H1 (cell line): ENCODE measurements at regions not wholly inside any gene's neighbourhood (a gene's known extent, or its start where the extent isn't known, plus 50 kb on each side); places are given as distances from the start of the nearest gene placed in this dataset.

Experiments
- CTCF ChIA-PET: fragments of 300-600 bp; sonication (Branson Sonifier 250); formaldehyde crosslinking; loops from one replicate; lab custom pipeline; 2021; ENCODE audit not compliant: partially characterized antibody; lab: Charles Lee
- POLR2A ChIA-PET: fragments of 300-600 bp; sonication (Branson Sonifier 250); formaldehyde crosslinking; loops from one replicate; lab custom pipeline; 2021; ENCODE audit warnings: inconsistent platforms; ENCODE audit not compliant: partially characterized antibody; lab: Charles Lee
- DNase-seq, 2 experiments: peaks; one replicate each; pipeline versions ENCODE4 v3.0.0 to v3.0.0-alpha.2; 2010 to 2022; ENCODE audit warnings: low spot score in 2 of 2, low read depth in 1 of 2, mixed read lengths in 1 of 2
- FAIRE-seq: peaks from 2 replicates; lab custom pipeline; 2011; peaks lifted over from hg19 to GRCh38; lab: Jason Lieb, UNC
- H2AFZ ChIP-seq: 2 replicates; pipeline ENCODE4 v1.8.1; 2012; ENCODE audit warnings: low read length, inconsistent platforms
- H2AK5ac ChIP-seq: 2 replicates; pipeline ENCODE4 v1.6.1; 2013; ENCODE audit warnings: low read depth, low read length
- H2BK120ac ChIP-seq: replicated peaks from 2 replicates; pipeline ENCODE3; 2013; ENCODE audit warnings: low read depth, low read length, inconsistent platforms
- H2BK12ac ChIP-seq: 2 replicates; pipeline ENCODE4 v1.6.1; 2013; ENCODE audit warnings: low read depth, low read length
- H2BK15ac ChIP-seq: 2 replicates; pipeline ENCODE4 v1.6.1; 2013; ENCODE audit warnings: low read length
- H2BK20ac ChIP-seq: 2 replicates; pipeline ENCODE4 v1.6.1; 2013; ENCODE audit warnings: low read length
- H2BK5ac ChIP-seq: 2 replicates; pipeline ENCODE4 v1.6.1; 2013; ENCODE audit warnings: low read depth, low read length
- H3K14ac ChIP-seq: 2 replicates; pipeline ENCODE4 v1.6.1; 2013; ENCODE audit warnings: inconsistent platforms; ENCODE audit not compliant: insufficient read length
- H3K18ac ChIP-seq: 2 replicates; pipeline ENCODE4 v1.6.1; 2013; ENCODE audit warnings: low read length; ENCODE audit errors: extremely low read depth
- H3K23ac ChIP-seq: 2 replicates; pipeline ENCODE4 v1.6.1; 2013; ENCODE audit warnings: inconsistent platforms; ENCODE audit not compliant: insufficient read length
- H3K23me2 ChIP-seq: 2 replicates; pipeline ENCODE4 v1.6.1; 2013; ENCODE audit warnings: low read depth, low read length
- H3K27ac ChIP-seq: 2 replicates; pipeline ENCODE4 v1.6.1; 2011; ENCODE audit warnings: low read depth, low read length, inconsistent platforms
- H3K27me3 ChIP-seq, 4 experiments: replicated peaks in 1 of 4; 1 replicate in 1 of 4; 2 replicates in 3 of 4; pipeline versions ENCODE4 v1.6.1 to v1.8.1; 2011 to 2013; ENCODE audit warnings: low read length in 3 of 4, mild to moderate bottlenecking in 3 of 4, inconsistent platforms in 2 of 4, mixed read lengths in 2 of 4, moderate library complexity in 1 of 4; ENCODE audit not compliant: control insufficient read depth in 3 of 4, insufficient read depth in 3 of 4; ENCODE audit errors: extremely low read depth in 1 of 4
- H3K36me3 ChIP-seq, 4 experiments: 2 replicates each; pipeline versions ENCODE4 v1.6.1 to v1.8.1; 2011 to 2013; ENCODE audit warnings: mild to moderate bottlenecking in 4 of 4, low read length in 3 of 4, moderate library complexity in 2 of 4, control low read depth in 1 of 4, inconsistent platforms in 1 of 4; ENCODE audit not compliant: insufficient read depth in 4 of 4, control insufficient read depth in 2 of 4
- H3K4ac ChIP-seq: replicated peaks from 2 replicates; pipeline ENCODE3; 2013; ENCODE audit warnings: low read length, low read depth, mixed read lengths, inconsistent platforms; ENCODE audit not compliant: insufficient read length
- H3K4me1 ChIP-seq, 4 experiments: replicated peaks in 1 of 4; 1 replicate in 1 of 4; 2 replicates in 3 of 4; pipeline versions ENCODE4 v1.6.1 to v1.8.1; 2011 to 2013; ENCODE audit warnings: low read length in 3 of 4, inconsistent platforms in 2 of 4, mixed read lengths in 1 of 4; ENCODE audit not compliant: insufficient read depth in 4 of 4, control insufficient read depth in 3 of 4
- H3K4me2 ChIP-seq, 2 experiments: 2 replicates each; pipeline versions ENCODE4 v1.6.1 to v1.8.1; 2011 to 2013; ENCODE audit warnings: low read depth in 2 of 2, low read length in 2 of 2, control low read depth in 1 of 2, inconsistent platforms in 1 of 2, mild to moderate bottlenecking in 1 of 2; ENCODE audit not compliant: insufficient read depth in 1 of 2
- H3K4me3 ChIP-seq, 4 experiments: fragments of 200-600, 300-600 bp in 1 of 4; sonication (generic), shearing (Covaris generic), sonication (Bioruptor Twin) in 1 of 4; 2 replicates each; pipeline versions ENCODE4 v1.5.1 to v1.8.1; 2011 to 2016; ENCODE audit warnings: low read length in 4 of 4, low read depth in 3 of 4, control low read depth in 2 of 4, inconsistent platforms in 2 of 4, mild to moderate bottlenecking in 2 of 4, mixed read lengths in 1 of 4, moderate library complexity in 1 of 4; ENCODE audit not compliant: insufficient read depth in 2 of 4; ENCODE audit errors: extremely low read depth in 1 of 4
- H3K56ac ChIP-seq: replicated peaks from 2 replicates; pipeline ENCODE3; 2013; ENCODE audit warnings: low read depth, mild to moderate bottlenecking, mixed read lengths, low read length, inconsistent platforms; ENCODE audit not compliant: insufficient read length
- H3K79me1 ChIP-seq: 2 replicates; pipeline ENCODE4 v1.6.1; 2013; ENCODE audit warnings: low read depth, low read length, control low read depth
- H3K79me2 ChIP-seq, 2 experiments: 2 replicates each; pipeline versions ENCODE4 v1.6.1 to v1.8.1; 2012 to 2013; ENCODE audit warnings: low read length in 2 of 2, mild to moderate bottlenecking in 2 of 2, inconsistent platforms in 1 of 2; ENCODE audit not compliant: insufficient read depth in 2 of 2, control insufficient read depth in 1 of 2
- H3K9ac ChIP-seq, 4 experiments: replicated peaks in 1 of 4; 1 replicate in 1 of 4; 2 replicates in 3 of 4; pipeline versions ENCODE4 v1.6.1 to v1.8.1; 2011 to 2013; ENCODE audit warnings: low read depth in 3 of 4, low read length in 3 of 4, control low read depth in 2 of 4, mild to moderate bottlenecking in 2 of 4, moderate library complexity in 2 of 4, inconsistent platforms in 1 of 4; ENCODE audit errors: extremely low read depth in 1 of 4
- H3K9me3 ChIP-seq, 2 experiments: 2 replicates each; pipeline versions ENCODE4 v1.6.1 to v1.8.1; 2012 to 2013; ENCODE audit warnings: mild to moderate bottlenecking in 2 of 2, moderate library complexity in 2 of 2, control low read depth in 1 of 2, inconsistent platforms in 1 of 2, low read depth in 1 of 2, low read length in 1 of 2, mixed read lengths in 1 of 2; ENCODE audit not compliant: insufficient read depth in 2 of 2
- H4K20me1 ChIP-seq, 2 experiments: replicated peaks in 1 of 2; 2 replicates each; pipeline versions ENCODE3 to v1.8.1; 2011 to 2013; ENCODE audit warnings: inconsistent platforms in 2 of 2, low read length in 2 of 2, mild to moderate bottlenecking in 1 of 2; ENCODE audit not compliant: insufficient read depth in 2 of 2, control insufficient read depth in 1 of 2
- H4K5ac ChIP-seq: 2 replicates; pipeline ENCODE4 v1.6.1; 2013; ENCODE audit warnings: low read length, low read depth, mixed read lengths, inconsistent platforms; ENCODE audit not compliant: insufficient read length
- H4K8ac ChIP-seq: 2 replicates; pipeline ENCODE4 v1.8.0; 2013; ENCODE audit warnings: mild to moderate bottlenecking, moderate library complexity, low read length, inconsistent platforms; ENCODE audit not compliant: insufficient read depth; ENCODE audit errors: extremely low read depth
- H4K91ac ChIP-seq: replicated peaks from 2 replicates; pipeline ENCODE3; 2013; ENCODE audit warnings: low read length, mixed read lengths, inconsistent platforms; ENCODE audit not compliant: insufficient read length
- ATF3 ChIP-seq: IDR thresholded peaks from 2 replicates; pipeline ENCODE4 v1.6.1; 2011; ENCODE audit warnings: low read depth, mild to moderate bottlenecking, low read length; ENCODE audit not compliant: insufficient read depth
- MAX ChIP-seq: IDR thresholded peaks from 2 replicates; pipeline ENCODE4 v1.6.1; 2012; ENCODE audit warnings: inconsistent platforms
- RXRA ChIP-seq: IDR thresholded peaks from 2 replicates; pipeline ENCODE4 v1.6.1; 2011; ENCODE audit warnings: low read depth, mild to moderate bottlenecking, low read length, moderate library complexity; ENCODE audit not compliant: insufficient read depth
- SRF ChIP-seq: IDR thresholded peaks from 2 replicates; pipeline ENCODE4 v1.6.1; 2011; ENCODE audit warnings: mild to moderate bottlenecking, low read depth, low read length, moderate library complexity
- WGBS, 2 experiments: shearing (Covaris generic) in 1 of 2; methylation state at CpG; one replicate each; pipeline versions ENCODE4 v1.1.6 to v1.1.7; 2013 to 2015; ENCODE audit warnings: low lambda C conversion rate in 2 of 2, mixed read lengths in 2 of 2, inconsistent platforms in 1 of 2, low coverage in 1 of 2, missing lambda C conversion rate in 1 of 2; ENCODE audit not compliant: insufficient replicate concordance in 2 of 2, insufficient coverage in 1 of 2, insufficient read length in 1 of 2; ENCODE audit errors: extremely low coverage in 1 of 2, missing lambda C conversion rate in 1 of 2; 5-methylcytosine and 5-hydroxymethylcytosine counted together

DNA sequence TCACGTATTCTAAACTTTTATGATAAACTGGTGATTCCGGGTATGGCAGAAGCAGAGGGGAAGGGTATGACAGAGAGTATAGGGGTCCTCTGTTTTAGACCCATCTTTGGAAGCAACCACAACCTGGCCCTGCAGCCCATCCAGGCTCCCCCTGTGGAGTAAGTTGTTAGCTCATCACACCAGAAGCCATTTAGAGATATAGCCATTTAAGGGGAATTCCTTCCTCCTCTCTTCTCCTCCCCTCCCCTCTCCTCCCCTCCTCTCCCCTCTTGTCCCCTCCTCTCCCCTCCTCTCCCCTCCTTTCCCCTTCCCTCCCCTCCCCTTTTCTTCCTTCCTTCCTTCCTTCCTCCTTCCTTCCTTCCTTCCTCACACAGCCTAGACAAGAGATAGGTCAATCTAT is 197.3 kb upstream of the LDB2 start:
- no peak overlapping the region for H3K23ac ChIP-seq
- H2AFZ ChIP-seq, result no peak overlapping the region
- H3K14ac ChIP-seq, result no peak overlapping the region
- H2BK120ac ChIP-seq, result no peak overlapping the region
- H3K23me2 ChIP-seq, result peaks cover 3% of the 10 kb centered on the region; the same call in 1 of the 2 replicates
- no peak overlapping the region for H3K4me3 ChIP-seq
- TF ChIP-seq RXRA (no peak), SRF (peak; percentile 48; the same call in 1 of the 2 replicates), MAX (no peak), ATF3 (no peak)
- no peak overlapping the region for H2BK15ac ChIP-seq
- H3K79me2 ChIP-seq, result no peaks in the 10 kb centered on the region
- H4K20me1 ChIP-seq, result no peaks in the 10 kb centered on the region
- no peak overlapping the region for H3K4me2 ChIP-seq
- no peaks in the 10 kb centered on the region for H3K36me3 ChIP-seq
- H3K56ac ChIP-seq, result no peak overlapping the region
- no peak overlapping the region for H4K5ac ChIP-seq
- H3K9ac ChIP-seq, result no peak overlapping the region
- H3K27me3 ChIP-seq, result no peaks in the 10 kb centered on the region
- H2BK12ac ChIP-seq, result no peak overlapping the region
- DNase-seq (no peak), FAIRE-seq (no peak)
- no peak overlapping the region for H2BK5ac ChIP-seq
- H3K4me1 ChIP-seq, result peaks cover 0 to 2% (median 0%) of the 10 kb centered on the region in 4 experiments; a peak in 1 of 7 replicates
- H3K4ac ChIP-seq, result no peak overlapping the region
- 86% methylated on average over 2 of the region's 2 CpGs; no CpG with 5 or more reads in 1 of the 2 experiments for WGBS, 2 experiments
- ChIA-PET POLR2A (interaction anchor here (0.6 kb wide), 1 partner anchor 1204 kb away, joined by 3 read pairs; no protein-coding TSS in a partner anchor), CTCF (no interaction called here)
- H3K9me3 ChIP-seq, result no peaks in the 10 kb centered on the region
- no peak overlapping the region for H2BK20ac ChIP-seq
- H3K79me1 ChIP-seq, result no peaks in the 10 kb centered on the region
- no peak overlapping the region for H4K8ac ChIP-seq
- H3K18ac ChIP-seq, result no peak overlapping the region
- no peak overlapping the region for H4K91ac ChIP-seq
- H3K27ac ChIP-seq, result no peak overlapping the region
- H2AK5ac ChIP-seq, result no peak overlapping the region
